NCI-H1092 (cell line): ENCODE measurements at regions not wholly inside any gene's neighbourhood (a gene's known extent, or its start where the extent isn't known, plus 50 kb on each side); places are given as distances from the start of the nearest gene placed in this dataset.
"Not testable (repeated sequence)": the region's sequence is repeated elsewhere in the genome, so short reads cannot be mapped to it uniquely, and the experiment has no call there.

Source experiments
- DNase-seq: peaks from one replicate; lab custom pipeline; 2025; lab: John Stamatoyannopoulos, UW

DNA sequence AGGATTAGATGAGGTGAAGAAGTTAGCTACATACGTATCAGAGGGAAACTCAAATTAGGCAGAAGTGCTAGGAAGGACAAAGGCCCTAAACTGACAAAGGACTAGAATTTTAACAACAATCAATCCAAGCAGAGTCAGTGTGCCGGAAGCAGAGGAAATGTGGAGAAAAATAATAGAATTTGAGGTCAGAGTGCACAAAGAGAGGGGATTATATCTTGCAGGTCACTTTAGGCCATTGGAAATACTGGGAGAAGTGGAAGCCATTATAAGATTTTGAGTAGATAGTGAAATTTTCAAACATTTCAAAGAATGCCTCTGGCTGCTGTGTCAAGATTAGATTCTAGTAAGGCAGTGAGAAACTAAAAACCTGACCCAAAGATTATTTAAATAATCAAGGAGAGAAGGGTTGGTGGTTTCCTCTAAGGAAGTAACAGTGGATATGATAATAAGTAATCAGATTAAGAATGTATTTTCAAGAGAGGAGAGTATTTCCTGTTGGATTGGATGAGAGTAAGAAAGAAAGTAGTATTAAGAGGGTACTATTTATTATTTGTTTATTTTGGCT is 889.2 kb upstream of the NCAM2 start:
- no peak for DNase-seq

- DNase-seq, result no peak
Measured at GRCh38 chr21:20110368-20110767, 887.8 kb upstream of the NCAM2 start.

DNA sequence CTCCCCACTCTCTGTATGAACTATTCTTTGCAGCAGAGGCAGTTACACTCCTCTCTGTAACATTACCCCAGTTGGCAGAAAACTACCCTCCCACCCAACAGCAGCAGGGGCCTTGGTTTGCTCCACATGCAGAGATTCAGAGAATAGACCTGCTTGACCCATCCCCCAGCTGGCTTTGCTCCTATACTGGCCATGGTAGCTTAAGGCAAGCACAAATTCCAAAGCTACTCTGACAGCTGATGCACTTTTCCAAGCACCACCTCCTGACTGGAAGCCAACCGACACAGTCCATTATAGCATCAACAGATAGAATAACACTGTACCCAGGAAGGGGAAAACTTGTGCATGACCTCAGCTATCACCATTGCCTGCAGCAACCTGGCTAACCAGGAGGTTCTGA is 846.5 kb upstream of the NCAM2 start:
- DNase-seq, result no peak

DNA sequence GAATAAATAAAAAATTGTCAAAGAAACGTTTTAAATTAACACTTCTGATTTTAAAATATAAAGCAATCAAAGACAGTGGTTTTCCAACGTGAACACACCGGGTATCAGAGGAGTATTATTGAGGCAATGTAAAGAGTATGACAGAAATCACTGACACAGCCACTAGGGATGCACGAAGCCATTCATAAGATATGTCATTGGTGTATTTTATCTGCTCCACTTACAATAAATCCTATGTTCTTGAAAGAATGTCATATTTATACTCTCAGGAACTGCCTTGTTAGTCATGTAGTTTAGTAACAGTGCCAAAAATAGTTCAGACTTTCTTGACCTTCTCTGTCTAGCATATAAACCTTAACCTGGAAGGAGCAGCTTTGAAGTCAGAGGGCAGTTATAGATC is 835.0 kb upstream of the NCAM2 start:
- DNase-seq, result no peak

DNA sequence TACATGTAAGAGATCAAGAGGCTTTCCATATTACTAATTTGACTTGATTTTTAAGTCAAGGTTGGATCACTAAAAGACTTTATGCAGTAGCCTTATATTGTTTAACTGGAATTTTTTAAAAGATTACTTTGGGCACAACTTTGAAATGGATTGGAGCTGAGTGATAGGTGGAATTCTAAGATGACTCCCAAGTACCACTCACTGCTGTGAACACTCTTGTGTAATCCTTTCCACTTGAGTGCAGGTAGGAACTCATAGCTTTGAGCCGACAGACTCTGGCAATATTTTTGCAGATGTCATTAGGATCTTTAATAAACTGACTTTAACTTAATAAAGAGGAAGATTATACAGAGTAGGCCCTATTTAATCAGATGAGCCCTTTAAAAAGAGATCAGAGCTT is 831.1 kb upstream of the NCAM2 start:
- no peak for DNase-seq

- DNase-seq, result no peak
Measured at GRCh38 chr21:20169812-20170576, 828.2 kb upstream of the NCAM2 start.

- no peak for DNase-seq
Measured at GRCh38 chr21:20186186-20186585, 812.0 kb upstream of the NCAM2 start.

DNA sequence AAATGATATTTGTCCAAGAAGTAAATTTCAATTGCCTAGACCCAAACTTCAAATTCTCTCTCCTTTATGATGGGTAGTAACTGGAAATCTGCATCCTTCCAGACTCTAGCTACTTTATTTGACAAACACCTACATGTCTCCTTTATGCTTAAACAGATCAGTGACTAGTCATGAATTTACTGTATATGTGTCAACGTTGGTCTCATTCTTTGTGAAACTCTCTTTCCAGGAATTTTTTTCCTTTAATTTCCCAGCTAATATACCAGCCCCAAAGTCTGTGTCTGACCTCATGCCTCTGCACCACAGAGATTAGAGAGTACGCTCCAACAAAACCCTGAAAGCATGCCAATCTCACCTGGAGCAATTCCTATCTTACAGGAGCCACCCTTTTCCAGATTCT is 811.2 kb upstream of the NCAM2 start:
- no peak for DNase-seq

- not testable (repeated sequence) for DNase-seq
Measured at GRCh38 chr21:20201323-20201722, 796.9 kb upstream of the NCAM2 start.

DNA sequence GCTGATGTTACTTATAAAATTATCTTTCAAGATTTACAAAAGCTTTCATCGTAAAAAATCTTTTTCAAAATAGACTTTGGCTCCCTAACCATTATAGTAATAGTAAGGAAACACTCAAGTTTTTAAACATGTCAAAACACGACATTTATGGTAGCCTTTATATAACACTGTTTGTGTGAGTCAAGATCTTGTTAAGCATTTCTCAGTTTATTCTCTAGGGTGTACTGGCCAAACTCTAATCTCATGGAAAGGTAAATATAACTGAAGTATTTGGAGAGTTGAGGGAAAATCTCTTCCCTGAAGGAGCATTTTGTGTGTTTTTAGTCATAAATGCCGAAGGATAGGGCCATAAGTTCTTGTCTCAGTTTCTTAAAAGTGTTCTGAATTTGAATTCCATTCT is 790.9 kb upstream of the NCAM2 start:
- DNase-seq, result no peak

- DNase-seq, result no peak
Measured at GRCh38 chr21:20215959-20216358, 782.2 kb upstream of the NCAM2 start.

GRCh38 chr21:20220586-20220985 is 777.6 kb upstream of the NCAM2 start:
- no peak for DNase-seq

DNA sequence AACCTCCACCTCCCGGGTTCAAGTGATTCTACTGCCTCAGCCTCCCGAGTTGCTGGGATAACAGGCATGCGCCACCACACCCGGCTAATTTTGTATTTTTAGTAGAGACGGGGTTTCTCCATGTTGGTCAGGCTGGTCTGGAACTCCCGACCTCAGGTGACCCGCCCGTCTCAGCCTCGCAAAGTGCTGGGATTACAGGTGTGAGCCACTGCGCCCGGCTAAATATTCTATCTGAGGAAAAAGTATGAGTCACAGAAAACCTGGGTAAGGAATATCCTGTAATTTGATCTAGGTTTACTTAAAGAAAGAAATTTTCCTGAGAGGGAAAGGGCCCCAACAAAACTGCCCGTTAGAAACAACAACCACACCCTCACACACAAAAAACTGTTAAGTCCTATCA is 776.2 kb upstream of the NCAM2 start:
- not testable (repeated sequence) for DNase-seq

DNA sequence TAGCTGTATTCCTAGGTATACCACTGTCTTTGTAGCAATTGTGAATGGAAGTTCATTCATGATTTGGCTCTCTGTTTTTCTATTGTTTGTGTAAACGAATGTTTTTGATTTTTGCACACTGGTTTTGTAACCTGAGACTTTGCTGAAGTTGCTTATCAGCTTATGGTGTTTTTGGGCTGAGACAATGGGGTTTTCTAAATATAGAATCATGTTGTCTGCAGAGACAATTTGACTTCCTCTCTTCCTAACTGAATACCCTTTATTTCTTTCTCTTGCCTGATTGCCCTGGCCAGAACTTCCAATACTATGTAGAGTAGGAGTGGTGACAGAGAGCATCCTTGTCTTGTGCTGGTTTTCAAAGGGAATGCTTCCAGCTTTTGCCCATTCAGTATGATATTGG is 761.6 kb upstream of the NCAM2 start:
- DNase-seq, result not testable (repeated sequence)

- DNase-seq, result no peak
Measured at GRCh38 chr21:20249401-20249800, 748.8 kb upstream of the NCAM2 start.

DNA sequence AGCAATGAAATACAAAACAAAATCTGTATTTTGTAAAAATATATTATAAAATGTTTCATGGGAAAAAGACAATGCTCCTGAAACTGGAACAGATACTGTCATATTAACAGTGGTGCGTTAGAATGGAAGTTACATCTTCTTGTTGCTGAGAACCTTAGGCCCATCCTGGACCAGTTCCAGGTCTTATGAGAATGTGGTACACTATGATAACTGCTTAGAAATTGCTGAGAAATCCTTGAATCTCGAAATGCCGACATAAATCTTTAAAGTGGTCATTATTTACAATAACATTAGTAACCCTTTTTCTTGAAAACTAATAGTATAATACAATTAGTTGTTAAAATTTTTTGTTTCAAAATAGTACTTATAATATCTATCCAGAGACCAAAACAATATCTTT is 747.9 kb upstream of the NCAM2 start:
- no peak for DNase-seq

GRCh38 chr21:20253261-20253660 is 744.9 kb upstream of the NCAM2 start:
- no peak for DNase-seq

GRCh38 chr21:20254964-20255363 is 743.2 kb upstream of the NCAM2 start:
- no peak for DNase-seq

GRCh38 chr21:20257052-20257740 is 741.0 kb upstream of the NCAM2 start:
- no peak for DNase-seq

- DNase-seq, result no peak
Measured at GRCh38 chr21:20258542-20258941, 739.7 kb upstream of the NCAM2 start.

- DNase-seq, result no peak
Measured at GRCh38 chr21:20259031-20259867, 739.0 kb upstream of the NCAM2 start.

- no peak for DNase-seq
Measured at GRCh38 chr21:20260124-20260523, 738.1 kb upstream of the NCAM2 start.

GRCh38 chr21:20261364-20261763 is 736.8 kb upstream of the NCAM2 start:
- DNase-seq, result no peak
